ENCODE measurements at regions not wholly inside any gene's neighbourhood (a gene's known extent, or its start where the extent isn't known, plus 50 kb on each side); places are given as distances from the start of the nearest gene placed in this dataset.

DNA sequence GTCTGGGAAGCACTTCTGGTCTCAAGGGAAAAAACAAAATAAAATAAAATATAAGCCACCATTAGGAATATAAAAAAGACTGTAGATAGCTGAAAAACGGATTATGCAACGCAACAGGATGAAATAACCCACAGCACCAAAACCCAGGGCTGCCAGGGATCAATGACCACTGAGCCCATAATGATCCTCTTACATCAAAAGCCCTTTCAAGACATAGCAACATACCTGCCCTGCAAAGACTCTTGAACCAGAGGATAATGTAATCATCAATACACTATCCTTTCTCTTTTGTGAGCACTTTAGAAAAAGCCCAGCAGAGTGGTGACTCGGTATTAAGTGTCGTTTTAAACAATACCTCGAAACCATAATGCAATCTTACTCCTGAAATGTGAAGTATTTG, 235.0 kb upstream of the SOX21 start:
- TF ChIP-seq POLR2AphosphoS5 (IDR thresholded peaks at IDR 0.05; ENCODE audit: insufficient read depth in 1 of 2, low read depth in 1 of 2), result no peak
- TF ChIP-seq, protein P1, sequence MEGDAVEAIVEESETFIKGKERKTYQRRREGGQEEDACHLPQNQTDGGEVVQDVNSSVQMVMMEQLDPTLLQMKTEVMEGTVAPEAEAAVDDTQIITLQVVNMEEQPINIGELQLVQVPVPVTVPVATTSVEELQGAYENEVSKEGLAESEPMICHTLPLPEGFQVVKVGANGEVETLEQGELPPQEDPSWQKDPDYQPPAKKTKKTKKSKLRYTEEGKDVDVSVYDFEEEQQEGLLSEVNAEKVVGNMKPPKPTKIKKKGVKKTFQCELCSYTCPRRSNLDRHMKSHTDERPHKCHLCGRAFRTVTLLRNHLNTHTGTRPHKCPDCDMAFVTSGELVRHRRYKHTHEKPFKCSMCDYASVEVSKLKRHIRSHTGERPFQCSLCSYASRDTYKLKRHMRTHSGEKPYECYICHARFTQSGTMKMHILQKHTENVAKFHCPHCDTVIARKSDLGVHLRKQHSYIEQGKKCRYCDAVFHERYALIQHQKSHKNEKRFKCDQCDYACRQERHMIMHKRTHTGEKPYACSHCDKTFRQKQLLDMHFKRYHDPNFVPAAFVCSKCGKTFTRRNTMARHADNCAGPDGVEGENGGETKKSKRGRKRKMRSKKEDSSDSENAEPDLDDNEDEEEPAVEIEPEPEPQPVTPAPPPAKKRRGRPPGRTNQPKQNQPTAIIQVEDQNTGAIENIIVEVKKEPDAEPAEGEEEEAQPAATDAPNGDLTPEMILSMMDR (IDR thresholded peaks at IDR 0.05), result no peak
- TF ChIP-seq POLR2A (IDR thresholded peaks at IDR 0.05), result no peak
